K562 (cell line): ENCODE measurements at regions not wholly inside any gene's neighbourhood (a gene's known extent, or its start where the extent isn't known, plus 50 kb on each side); places are given as distances from the start of the nearest gene placed in this dataset.

ENCODE experiments used
- ATAC-seq: fragments of 200-7000 bp; cut with Tn5 transposase; 3 replicates; pipeline ENCODE4 v1.9.1; 2020; ENCODE audit warnings: moderate library complexity
- BruUV-seq: library from RNA; stranded (reverse); fragments of 400-500 nt; replicated peaks from 2 replicates; lab custom pipeline; 2021; lab: Mats Ljungman, UMichigan
- CTCF ChIA-PET: fragments of 300-600 bp; formaldehyde crosslinking; extraction: SDS; loops from one replicate; lab custom pipeline; 2021; ENCODE audit warnings: low intra/inter-chr PET ratio; lab: Yijun Ruan, JAX
- POLR2A ChIA-PET: fragments of 300-600, 350-650 bp; sonication (Branson Sonifier 250); formaldehyde crosslinking; extraction: SDS; loops from one replicate; lab custom pipeline; 2021; ENCODE audit warnings: antibody characterized with exemption, inconsistent platforms; lab: Yijun Ruan, JAX
- DNase-seq, 4 experiments: peaks; one replicate each; pipeline versions ENCODE4 v3.0.0 to v3.0.0-alpha.2; 2011 to 2018; ENCODE audit warnings: low spot score in 3 of 4, mixed read lengths in 3 of 4; ENCODE audit errors: extremely low read depth in 1 of 4
- FAIRE-seq: peaks from 2 replicates; lab custom pipeline; 2011; peaks lifted over from hg19 to GRCh38; lab: Jason Lieb, UNC
- H2AFZ ChIP-seq: 2 replicates; pipeline ENCODE4 v1.6.0; 2011; ENCODE audit warnings: low read depth, low read length, control low read depth, inconsistent platforms
- H3K27ac ChIP-seq: fragments of 200-600 bp; 3 replicates; pipeline ENCODE4 v1.8.0; 2011; ENCODE audit warnings: low read depth, mild to moderate bottlenecking, control low read depth, inconsistent platforms, low read length, moderate library complexity, mixed read lengths; ENCODE audit errors: extremely low read depth
- H3K27me3 ChIP-seq, 2 experiments: fragments of 300-600 bp in 1 of 2; 2 replicates in 1 of 2; 3 replicates in 1 of 2; pipeline versions ENCODE4 v1.6.0 to v1.8.0; 2011; ENCODE audit warnings: inconsistent platforms in 2 of 2, low read length in 2 of 2, mild to moderate bottlenecking in 1 of 2, mixed read lengths in 1 of 2, moderate library complexity in 1 of 2; ENCODE audit not compliant: control insufficient read depth in 2 of 2, insufficient read depth in 2 of 2
- H3K36me3 ChIP-seq: fragments of 300-600 bp; 3 replicates; pipeline ENCODE4 v1.8.0; 2011; ENCODE audit warnings: mild to moderate bottlenecking, low read length, inconsistent platforms; ENCODE audit not compliant: control insufficient read depth, insufficient read depth
- H3K4me1 ChIP-seq, 2 experiments: fragments of 200-600 bp in 1 of 2; replicated peaks in 1 of 2; 2 replicates in 1 of 2; 3 replicates in 1 of 2; pipeline versions ENCODE4 v1.5.1 to v1.8.0; 2011; ENCODE audit warnings: inconsistent platforms in 2 of 2, low read length in 2 of 2, mild to moderate bottlenecking in 1 of 2, mixed read lengths in 1 of 2, moderate library complexity in 1 of 2; ENCODE audit not compliant: control insufficient read depth in 2 of 2, insufficient read depth in 2 of 2
- H3K4me2 ChIP-seq: 2 replicates; pipeline ENCODE4 v1.6.1; 2011; ENCODE audit warnings: low read length, control low read depth, inconsistent platforms, mixed read lengths; ENCODE audit not compliant: insufficient read depth
- H3K4me3 ChIP-seq: fragments of 200-600 bp; sonication (generic), shearing (Covaris generic); 2 replicates; pipeline ENCODE4 v1.5.1; 2016; ENCODE audit warnings: control low read depth, inconsistent platforms
- H3K79me2 ChIP-seq: fragments of 200-600 bp; 3 replicates; pipeline ENCODE4 v1.8.0; 2011; ENCODE audit warnings: low read length, inconsistent platforms; ENCODE audit not compliant: control insufficient read depth, insufficient read depth
- H3K9ac ChIP-seq, 2 experiments: 2 replicates each; pipeline versions ENCODE4 v1.6.0 to v1.6.1; 2011; ENCODE audit warnings: low read depth in 2 of 2, low read length in 2 of 2, control low read depth in 1 of 2, inconsistent platforms in 1 of 2, mild to moderate bottlenecking in 1 of 2, mixed read lengths in 1 of 2; ENCODE audit not compliant: insufficient read depth in 1 of 2
- H3K9me1 ChIP-seq: one replicate; pipeline ENCODE4 v1.6.0; 2011; ENCODE audit warnings: inconsistent platforms, mild to moderate bottlenecking, low read length, moderate library complexity; ENCODE audit not compliant: control insufficient read depth, insufficient read depth
- H3K9me3 ChIP-seq: replicated peaks from 2 replicates; pipeline ENCODE4 v1.5.1; 2011; ENCODE audit warnings: low read depth, low read length, inconsistent platforms; ENCODE audit not compliant: control insufficient read depth, insufficient read depth
- H4K20me1 ChIP-seq: replicated peaks from 2 replicates; pipeline ENCODE4 v1.6.1; 2011; ENCODE audit warnings: low read length, inconsistent platforms, mixed read lengths; ENCODE audit not compliant: control insufficient read depth, insufficient read depth
- DNMT1 ChIP-seq: fragments of 450-650 bp; IDR thresholded peaks from 2 replicates; pipeline ENCODE4 v1.6.1; 2016; ENCODE audit warnings: antibody characterized with exemption, mild to moderate bottlenecking
- PHB2 ChIP-seq: fragments of 450-650 bp; IDR thresholded peaks from 2 replicates; pipeline ENCODE4 v1.6.1; 2017; ENCODE audit warnings: low read depth
- SMAD4 ChIP-seq: fragments of 250-450 bp; sonication (Bioruptor Pico); conservative IDR thresholded peaks from 2 replicates; pipeline ENCODE4 v1.8.0; 2021; ENCODE audit warnings: inconsistent platforms, mild to moderate bottlenecking, moderate library complexity
- ZBTB7A ChIP-seq: IDR thresholded peaks from 2 replicates; pipeline ENCODE4 v1.6.1; 2011; ENCODE audit warnings: low read depth, mild to moderate bottlenecking, low read length, moderate library complexity, borderline replicate concordance; ENCODE audit not compliant: control insufficient read depth
- ZC3H11A ChIP-seq: IDR thresholded peaks from 2 replicates; pipeline ENCODE4 v1.6.1; 2012; ENCODE audit warnings: low read depth, low read length, improper control_type of control experiment
- WGBS: fragments of 100-300 bp; shearing (Covaris generic); methylation state at CpG from one replicate; pipeline ENCODE4 v1.1.6; 2016; ENCODE audit warnings: low coverage, mixed read lengths; ENCODE audit not compliant: insufficient coverage; ENCODE audit errors: missing lambda C conversion rate; 5-methylcytosine and 5-hydroxymethylcytosine counted together
- in situ Hi-C: fragments of 300-500 bp; cut with MboI; formaldehyde crosslinking; loops from 4 replicates; pipeline ENCODE4 v1.15.0; 2018; ENCODE audit warnings: inconsistent platforms, mixed read lengths
- intact Hi-C: fragments of 100-400 bp; cut with micrococcal nuclease; formaldehyde crosslinking; loops from 2 replicates; pipeline ENCODE4 v1.14.2; 2022
- TF ChIP-seq, protein P1 (sequence below): IDR thresholded peaks from 2 replicates; pipeline ENCODE4 v1.6.1; 2011; ENCODE audit not compliant: insufficient read length; ENCODE audit errors: extremely low read depth
- TF ChIP-seq, protein P2 (sequence below): fragments of 450-650 bp; IDR thresholded peaks from 2 replicates; pipeline ENCODE4 v1.6.1; 2016; ENCODE audit warnings: mild to moderate bottlenecking, moderate library complexity

DNA sequence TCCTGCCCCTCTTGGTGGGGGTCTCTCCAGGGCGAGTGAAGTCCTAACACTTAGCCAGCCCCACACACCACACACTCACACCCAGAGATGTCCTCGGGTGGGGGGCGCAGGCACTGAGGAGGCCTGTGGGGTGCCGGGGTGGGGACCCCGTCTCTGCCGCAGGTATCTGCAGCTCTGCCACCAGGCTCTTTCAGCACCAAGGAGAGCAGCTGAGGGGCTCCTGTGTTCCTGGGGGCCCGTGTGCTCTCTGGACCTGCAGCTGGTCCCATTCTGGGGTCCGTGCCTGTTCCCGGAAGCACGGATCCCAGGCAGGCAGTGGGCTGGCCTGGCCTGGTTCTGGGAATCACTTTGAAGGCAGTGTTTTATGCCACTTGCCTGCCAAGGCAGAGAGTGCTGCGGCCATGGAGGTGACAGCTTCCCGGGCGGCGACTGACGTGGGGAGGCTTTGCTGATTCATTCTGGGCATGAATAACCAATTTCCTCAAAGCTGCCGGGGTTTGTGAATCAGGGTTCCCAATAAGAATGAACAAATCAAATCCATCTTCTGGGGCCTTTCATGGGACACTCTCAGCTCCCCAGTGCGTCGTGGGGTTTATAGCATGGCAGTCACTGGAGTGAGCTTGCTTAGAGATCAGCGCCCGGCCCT, 54.4 kb upstream of the SLCO4A1 start (continued):
- TF ChIP-seq ZBTB7A (peak; percentile 56; the same call in 1 of the 2 replicates), SMAD4 (no peak)
- TF ChIP-seq, protein P1, sequence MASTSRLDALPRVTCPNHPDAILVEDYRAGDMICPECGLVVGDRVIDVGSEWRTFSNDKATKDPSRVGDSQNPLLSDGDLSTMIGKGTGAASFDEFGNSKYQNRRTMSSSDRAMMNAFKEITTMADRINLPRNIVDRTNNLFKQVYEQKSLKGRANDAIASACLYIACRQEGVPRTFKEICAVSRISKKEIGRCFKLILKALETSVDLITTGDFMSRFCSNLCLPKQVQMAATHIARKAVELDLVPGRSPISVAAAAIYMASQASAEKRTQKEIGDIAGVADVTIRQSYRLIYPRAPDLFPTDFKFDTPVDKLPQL: no peak

DNA sequence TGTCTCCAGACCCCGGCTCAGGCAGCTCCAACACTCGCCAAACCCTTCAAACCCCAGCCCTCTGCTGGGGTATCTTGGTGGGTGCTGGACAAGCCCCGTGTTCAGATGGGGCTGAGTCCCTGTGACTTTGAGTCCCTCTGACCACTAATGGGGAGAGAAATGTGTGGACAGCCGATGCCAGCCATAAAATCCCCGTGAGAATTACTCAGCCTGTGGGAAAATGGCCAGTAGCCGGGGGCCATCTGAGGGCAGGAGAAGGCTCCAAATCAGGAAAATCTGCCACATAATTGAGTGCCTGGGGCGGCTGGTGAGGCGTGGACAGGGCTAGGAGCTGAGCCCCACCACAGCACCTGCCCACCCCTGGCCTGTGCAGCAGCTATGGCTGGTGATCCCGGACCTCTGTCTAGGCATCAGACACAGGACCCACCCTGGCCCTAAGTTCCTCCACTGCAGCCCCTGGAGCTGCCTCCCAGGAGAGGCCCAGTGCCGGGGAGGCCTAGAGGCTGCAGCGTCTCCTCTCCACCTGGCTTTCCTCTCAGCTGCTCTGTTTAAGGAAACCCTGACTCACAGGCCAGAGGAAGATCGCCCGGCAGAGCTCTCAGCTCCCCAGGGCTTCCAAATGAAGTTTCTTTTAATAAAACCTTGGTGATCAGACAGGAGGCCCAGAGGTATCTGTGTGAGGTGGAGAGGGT, 53.7 kb upstream of the SLCO4A1 start:
- BruUV-seq: no TSS peak
- FAIRE-seq (no peak), ATAC-seq (no peak), DNase-seq (no peak)
- peaks cover 0 to 18% of the 10 kb centered on the region in 2 experiments; a peak in 2 of 5 replicates for H3K4me1 ChIP-seq
- H3K9ac ChIP-seq: no peak overlapping the region
- no peaks in the 10 kb centered on the region for H3K79me2 ChIP-seq
- H3K4me2 ChIP-seq: no peak overlapping the region
- ChIA-PET CTCF (no interaction called here), POLR2A (interaction anchor here (0.6 to 1.2 kb wide), 3 partner anchors 10 to 52 kb away, joined by 3 to 6 read pairs (median 4); no protein-coding TSS in a partner anchor)
- H3K27ac ChIP-seq: no peak overlapping the region
- no peak overlapping the region for H3K4me3 ChIP-seq
- 2% methylated on average over 13 of the region's 13 CpGs for WGBS
- no peaks in the 10 kb centered on the region for H3K36me3 ChIP-seq
- no peak overlapping the region for H2AFZ ChIP-seq
- H3K9me3 ChIP-seq: no peaks in the 10 kb centered on the region
- H4K20me1 ChIP-seq: peaks cover 8% of the 10 kb centered on the region; the same call in 1 of the 2 replicates
- no peaks in the 10 kb centered on the region for H3K9me1 ChIP-seq
- peaks cover 15 to 96% of the 10 kb centered on the region in 2 experiments; a peak in 4 of 5 replicates for H3K27me3 ChIP-seq
- intact Hi-C loops (no loop called here), in situ Hi-C loops (no loop called here)
- TF ChIP-seq ZC3H11A: no peak
- TF ChIP-seq DNMT1: no peak
- TF ChIP-seq PHB2: no peak
- TF ChIP-seq, protein P2, sequence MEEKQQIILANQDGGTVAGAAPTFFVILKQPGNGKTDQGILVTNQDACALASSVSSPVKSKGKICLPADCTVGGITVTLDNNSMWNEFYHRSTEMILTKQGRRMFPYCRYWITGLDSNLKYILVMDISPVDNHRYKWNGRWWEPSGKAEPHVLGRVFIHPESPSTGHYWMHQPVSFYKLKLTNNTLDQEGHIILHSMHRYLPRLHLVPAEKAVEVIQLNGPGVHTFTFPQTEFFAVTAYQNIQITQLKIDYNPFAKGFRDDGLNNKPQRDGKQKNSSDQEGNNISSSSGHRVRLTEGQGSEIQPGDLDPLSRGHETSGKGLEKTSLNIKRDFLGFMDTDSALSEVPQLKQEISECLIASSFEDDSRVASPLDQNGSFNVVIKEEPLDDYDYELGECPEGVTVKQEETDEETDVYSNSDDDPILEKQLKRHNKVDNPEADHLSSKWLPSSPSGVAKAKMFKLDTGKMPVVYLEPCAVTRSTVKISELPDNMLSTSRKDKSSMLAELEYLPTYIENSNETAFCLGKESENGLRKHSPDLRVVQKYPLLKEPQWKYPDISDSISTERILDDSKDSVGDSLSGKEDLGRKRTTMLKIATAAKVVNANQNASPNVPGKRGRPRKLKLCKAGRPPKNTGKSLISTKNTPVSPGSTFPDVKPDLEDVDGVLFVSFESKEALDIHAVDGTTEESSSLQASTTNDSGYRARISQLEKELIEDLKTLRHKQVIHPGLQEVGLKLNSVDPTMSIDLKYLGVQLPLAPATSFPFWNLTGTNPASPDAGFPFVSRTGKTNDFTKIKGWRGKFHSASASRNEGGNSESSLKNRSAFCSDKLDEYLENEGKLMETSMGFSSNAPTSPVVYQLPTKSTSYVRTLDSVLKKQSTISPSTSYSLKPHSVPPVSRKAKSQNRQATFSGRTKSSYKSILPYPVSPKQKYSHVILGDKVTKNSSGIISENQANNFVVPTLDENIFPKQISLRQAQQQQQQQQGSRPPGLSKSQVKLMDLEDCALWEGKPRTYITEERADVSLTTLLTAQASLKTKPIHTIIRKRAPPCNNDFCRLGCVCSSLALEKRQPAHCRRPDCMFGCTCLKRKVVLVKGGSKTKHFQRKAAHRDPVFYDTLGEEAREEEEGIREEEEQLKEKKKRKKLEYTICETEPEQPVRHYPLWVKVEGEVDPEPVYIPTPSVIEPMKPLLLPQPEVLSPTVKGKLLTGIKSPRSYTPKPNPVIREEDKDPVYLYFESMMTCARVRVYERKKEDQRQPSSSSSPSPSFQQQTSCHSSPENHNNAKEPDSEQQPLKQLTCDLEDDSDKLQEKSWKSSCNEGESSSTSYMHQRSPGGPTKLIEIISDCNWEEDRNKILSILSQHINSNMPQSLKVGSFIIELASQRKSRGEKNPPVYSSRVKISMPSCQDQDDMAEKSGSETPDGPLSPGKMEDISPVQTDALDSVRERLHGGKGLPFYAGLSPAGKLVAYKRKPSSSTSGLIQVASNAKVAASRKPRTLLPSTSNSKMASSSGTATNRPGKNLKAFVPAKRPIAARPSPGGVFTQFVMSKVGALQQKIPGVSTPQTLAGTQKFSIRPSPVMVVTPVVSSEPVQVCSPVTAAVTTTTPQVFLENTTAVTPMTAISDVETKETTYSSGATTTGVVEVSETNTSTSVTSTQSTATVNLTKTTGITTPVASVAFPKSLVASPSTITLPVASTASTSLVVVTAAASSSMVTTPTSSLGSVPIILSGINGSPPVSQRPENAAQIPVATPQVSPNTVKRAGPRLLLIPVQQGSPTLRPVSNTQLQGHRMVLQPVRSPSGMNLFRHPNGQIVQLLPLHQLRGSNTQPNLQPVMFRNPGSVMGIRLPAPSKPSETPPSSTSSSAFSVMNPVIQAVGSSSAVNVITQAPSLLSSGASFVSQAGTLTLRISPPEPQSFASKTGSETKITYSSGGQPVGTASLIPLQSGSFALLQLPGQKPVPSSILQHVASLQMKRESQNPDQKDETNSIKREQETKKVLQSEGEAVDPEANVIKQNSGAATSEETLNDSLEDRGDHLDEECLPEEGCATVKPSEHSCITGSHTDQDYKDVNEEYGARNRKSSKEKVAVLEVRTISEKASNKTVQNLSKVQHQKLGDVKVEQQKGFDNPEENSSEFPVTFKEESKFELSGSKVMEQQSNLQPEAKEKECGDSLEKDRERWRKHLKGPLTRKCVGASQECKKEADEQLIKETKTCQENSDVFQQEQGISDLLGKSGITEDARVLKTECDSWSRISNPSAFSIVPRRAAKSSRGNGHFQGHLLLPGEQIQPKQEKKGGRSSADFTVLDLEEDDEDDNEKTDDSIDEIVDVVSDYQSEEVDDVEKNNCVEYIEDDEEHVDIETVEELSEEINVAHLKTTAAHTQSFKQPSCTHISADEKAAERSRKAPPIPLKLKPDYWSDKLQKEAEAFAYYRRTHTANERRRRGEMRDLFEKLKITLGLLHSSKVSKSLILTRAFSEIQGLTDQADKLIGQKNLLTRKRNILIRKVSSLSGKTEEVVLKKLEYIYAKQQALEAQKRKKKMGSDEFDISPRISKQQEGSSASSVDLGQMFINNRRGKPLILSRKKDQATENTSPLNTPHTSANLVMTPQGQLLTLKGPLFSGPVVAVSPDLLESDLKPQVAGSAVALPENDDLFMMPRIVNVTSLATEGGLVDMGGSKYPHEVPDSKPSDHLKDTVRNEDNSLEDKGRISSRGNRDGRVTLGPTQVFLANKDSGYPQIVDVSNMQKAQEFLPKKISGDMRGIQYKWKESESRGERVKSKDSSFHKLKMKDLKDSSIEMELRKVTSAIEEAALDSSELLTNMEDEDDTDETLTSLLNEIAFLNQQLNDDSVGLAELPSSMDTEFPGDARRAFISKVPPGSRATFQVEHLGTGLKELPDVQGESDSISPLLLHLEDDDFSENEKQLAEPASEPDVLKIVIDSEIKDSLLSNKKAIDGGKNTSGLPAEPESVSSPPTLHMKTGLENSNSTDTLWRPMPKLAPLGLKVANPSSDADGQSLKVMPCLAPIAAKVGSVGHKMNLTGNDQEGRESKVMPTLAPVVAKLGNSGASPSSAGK: no peak
